HFF-Myc (cell line): ENCODE measurements at regions not wholly inside any gene's neighbourhood (a gene's known extent, or its start where the extent isn't known, plus 50 kb on each side); places are given as distances from the start of the nearest gene placed in this dataset.

Experiments used
- DNase-seq: peaks from one replicate; pipeline ENCODE4 v3.0.0-alpha.2; 2011; ENCODE audit warnings: low read depth; ENCODE audit errors: extremely low read depth
- H3K4me3 ChIP-seq: replicated peaks from 2 replicates; pipeline ENCODE4 v1.5.1; 2011; ENCODE audit warnings: low read depth, mild to moderate bottlenecking, control low read depth, low read length
- CTCF ChIP-seq: IDR thresholded peaks from 2 replicates; pipeline ENCODE4 v1.5.1; 2012; ENCODE audit warnings: mild to moderate bottlenecking, low read depth, low read length, control low read depth; ENCODE audit errors: missing control alignments

- H3K4me3 ChIP-seq: no peak overlapping the region
- TF ChIP-seq CTCF: no peak
- no peak for DNase-seq
Measured at GRCh38 chr13:100870898-100871297, 196.3 kb upstream of the TMTC4 start.

- no peak overlapping the region for H3K4me3 ChIP-seq
- no peak for TF ChIP-seq CTCF
- no peak for DNase-seq
Measured at GRCh38 chr13:100860866-100861265, 186.3 kb upstream of the TMTC4 start.

GRCh38 chr13:100859861-100860260 lies 185.3 kb upstream of the TMTC4 start:
- DNase-seq: no peak
- no peak for TF ChIP-seq CTCF
- no peak overlapping the region for H3K4me3 ChIP-seq

- H3K4me3 ChIP-seq: no peak overlapping the region
- no peak for TF ChIP-seq CTCF
- DNase-seq: no peak
Measured at GRCh38 chr13:100855151-100855550, 180.6 kb upstream of the TMTC4 start.

GRCh38 chr13:100854006-100854405 lies 179.4 kb upstream of the TMTC4 start:
- DNase-seq: no peak
- no peak overlapping the region for H3K4me3 ChIP-seq
- TF ChIP-seq CTCF: no peak

- TF ChIP-seq CTCF: no peak
- no peak overlapping the region for H3K4me3 ChIP-seq
- no peak for DNase-seq
Measured at GRCh38 chr13:100853434-100853833, 178.8 kb upstream of the TMTC4 start.

GRCh38 chr13:100852146-100852545 lies 177.6 kb upstream of the TMTC4 start:
- no peak for DNase-seq
- no peak for TF ChIP-seq CTCF

More at GRCh38 chr13:100852146-100852545, 177.6 kb upstream of the TMTC4 start:
- no peak overlapping the region for H3K4me3 ChIP-seq
